ENCODE measurements at regions not wholly inside any gene's neighbourhood (a gene's known extent, or its start where the extent isn't known, plus 50 kb on each side); places are given as distances from the start of the nearest gene placed in this dataset.

DNA sequence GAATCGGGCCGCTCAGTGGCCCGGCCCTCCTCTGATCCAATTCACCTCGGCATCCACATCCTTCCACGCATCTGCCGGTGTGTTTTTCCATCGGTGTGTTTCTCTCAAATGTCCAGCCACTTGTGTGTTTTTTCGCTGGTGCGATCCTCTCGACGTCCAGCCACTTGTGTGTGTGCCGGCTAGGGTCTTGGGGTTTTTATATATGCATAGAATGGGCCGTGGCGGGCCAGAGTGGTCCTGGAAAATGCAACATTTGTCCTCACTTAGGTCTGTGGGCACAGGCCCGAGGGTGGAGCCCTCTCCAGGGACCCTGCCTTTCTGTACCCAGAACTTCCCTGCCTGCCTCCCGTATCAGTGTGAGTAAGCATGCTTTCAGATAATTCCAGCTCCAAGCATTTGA, 1106.4 kb downstream of the AMY1C start:
- 89 to 91% methylated on average over 16 of the region's 16 CpGs for WGBS, 2 donors
- Histone ChIP-seq H3K4me1 (no peaks in the 10 kb centered on the region), H3K36me3 (no peaks in the 10 kb centered on the region), H3K4me3 (no peak overlapping the region), H3K9me3 (peaks cover 0 to 3% (median 0%) of the 10 kb centered on the region in 4 donors), H3K27me3 (no peaks in the 10 kb centered on the region), H3K27ac (no peak overlapping the region)
- TF ChIP-seq, protein P1, sequence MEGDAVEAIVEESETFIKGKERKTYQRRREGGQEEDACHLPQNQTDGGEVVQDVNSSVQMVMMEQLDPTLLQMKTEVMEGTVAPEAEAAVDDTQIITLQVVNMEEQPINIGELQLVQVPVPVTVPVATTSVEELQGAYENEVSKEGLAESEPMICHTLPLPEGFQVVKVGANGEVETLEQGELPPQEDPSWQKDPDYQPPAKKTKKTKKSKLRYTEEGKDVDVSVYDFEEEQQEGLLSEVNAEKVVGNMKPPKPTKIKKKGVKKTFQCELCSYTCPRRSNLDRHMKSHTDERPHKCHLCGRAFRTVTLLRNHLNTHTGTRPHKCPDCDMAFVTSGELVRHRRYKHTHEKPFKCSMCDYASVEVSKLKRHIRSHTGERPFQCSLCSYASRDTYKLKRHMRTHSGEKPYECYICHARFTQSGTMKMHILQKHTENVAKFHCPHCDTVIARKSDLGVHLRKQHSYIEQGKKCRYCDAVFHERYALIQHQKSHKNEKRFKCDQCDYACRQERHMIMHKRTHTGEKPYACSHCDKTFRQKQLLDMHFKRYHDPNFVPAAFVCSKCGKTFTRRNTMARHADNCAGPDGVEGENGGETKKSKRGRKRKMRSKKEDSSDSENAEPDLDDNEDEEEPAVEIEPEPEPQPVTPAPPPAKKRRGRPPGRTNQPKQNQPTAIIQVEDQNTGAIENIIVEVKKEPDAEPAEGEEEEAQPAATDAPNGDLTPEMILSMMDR (IDR thresholded peaks at IDR 0.05) = no peak
- TF ChIP-seq POLR2A (IDR thresholded peaks at IDR 0.05) = no peak
- TF ChIP-seq POLR2AphosphoS5 (IDR thresholded peaks at IDR 0.05) = no peak
- TF ChIP-seq EP300 (IDR thresholded peaks at IDR 0.05) = no peak
- ATAC-seq (ENCODE audit: low FRiP score in 2 of 2) = no peak
- DNase-seq = no peak

DNA sequence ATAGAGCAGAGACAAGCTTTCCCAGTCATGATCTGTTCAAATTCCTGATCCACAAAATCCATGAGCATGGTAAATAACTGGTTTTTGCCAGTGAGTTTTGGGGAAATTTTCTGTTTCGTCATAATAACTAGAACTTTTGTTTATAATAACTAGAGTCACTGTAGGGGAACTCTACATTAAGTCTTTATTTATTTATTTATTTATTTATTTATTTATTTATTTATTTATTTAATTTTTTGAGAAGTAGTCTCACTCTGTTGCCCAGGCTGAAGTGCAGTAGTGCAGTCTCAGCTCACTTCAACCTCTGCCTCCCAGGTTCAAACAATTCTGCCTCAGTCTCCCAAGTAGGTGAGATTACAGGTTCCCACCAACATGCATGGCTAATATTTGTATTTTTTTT, 1106.8 kb downstream of the AMY1C start:
- H3K9me3 ChIP-seq = peaks cover 0 to 3% (median 0%) of the 10 kb centered on the region in 4 donors
- no peak for ATAC-seq (ENCODE audit: low FRiP score in 2 of 2)
- H3K27ac ChIP-seq = no peak overlapping the region
- H3K27me3 ChIP-seq = no peaks in the 10 kb centered on the region
- H3K4me3 ChIP-seq = no peak overlapping the region
- DNase-seq = no peak
- 84 to 96% methylated on average over 1 of the region's 1 CpG for WGBS, 2 donors
- H3K4me1 ChIP-seq = no peaks in the 10 kb centered on the region
- no peaks in the 10 kb centered on the region for H3K36me3 ChIP-seq
- TF ChIP-seq EP300 (IDR thresholded peaks at IDR 0.05) (no peak), POLR2A (IDR thresholded peaks at IDR 0.05) (no peak), POLR2AphosphoS5 (IDR thresholded peaks at IDR 0.05) (no peak)
- TF ChIP-seq, protein P1 (IDR thresholded peaks at IDR 0.05) = no peak

DNA sequence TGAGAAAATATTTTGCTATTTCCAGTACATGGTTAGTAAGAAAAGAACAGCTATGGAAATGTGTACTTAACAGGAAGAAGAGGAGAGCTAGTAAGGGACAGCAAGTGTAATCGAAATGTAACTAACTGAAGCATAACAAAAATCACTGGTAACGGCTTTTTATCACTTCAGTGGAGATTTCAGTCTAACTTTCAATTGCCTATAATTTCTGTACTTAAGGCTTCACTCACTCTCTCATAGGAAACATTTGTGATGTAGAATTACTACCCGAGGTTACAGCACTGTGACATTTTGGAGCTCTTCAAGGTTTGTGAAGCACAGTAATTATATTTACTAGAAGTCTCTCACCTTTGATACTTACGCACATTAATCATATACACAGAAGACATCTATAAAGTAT, 1119.1 kb downstream of the AMY1C start:
- H3K4me1 ChIP-seq = no peaks in the 10 kb centered on the region
- WGBS, 2 donors = 72 to 78% methylated on average over 4 of the region's 4 CpGs

DNA sequence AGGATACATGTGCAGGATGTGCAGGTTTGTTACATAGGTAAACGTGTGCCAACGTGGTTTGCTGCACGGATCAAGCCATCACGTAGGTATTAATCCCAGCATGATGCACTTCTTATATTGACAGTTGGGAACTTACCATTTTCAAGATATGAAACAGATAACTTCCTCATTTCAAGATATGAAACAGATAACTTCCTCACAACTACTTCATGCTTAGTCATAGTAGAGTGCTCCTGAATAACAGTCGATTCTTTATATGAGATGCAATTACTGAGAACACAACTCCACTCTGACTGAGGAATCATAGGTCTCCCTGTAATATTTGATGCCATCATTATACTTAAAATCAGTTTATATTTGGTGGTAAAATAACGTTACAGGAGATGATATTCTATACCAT, 1124.3 kb downstream of the AMY1C start:
- H3K4me1 ChIP-seq = no peaks in the 10 kb centered on the region
- no peak overlapping the region for H3K27ac ChIP-seq
- no peaks in the 10 kb centered on the region for H3K9me3 ChIP-seq
- H3K36me3 ChIP-seq = no peaks in the 10 kb centered on the region
- no peak for TF ChIP-seq EP300 (IDR thresholded peaks at IDR 0.05)
- no peak for TF ChIP-seq POLR2AphosphoS5 (IDR thresholded peaks at IDR 0.05)
- TF ChIP-seq, protein P1 (IDR thresholded peaks at IDR 0.05) = no peak
- TF ChIP-seq POLR2A (IDR thresholded peaks at IDR 0.05) = no peak
- 74 to 81% methylated on average over 6 of the region's 6 CpGs for WGBS, 2 donors
- no peak for DNase-seq
- H3K27me3 ChIP-seq = no peaks in the 10 kb centered on the region
- no peak overlapping the region for H3K4me3 ChIP-seq
- ATAC-seq (ENCODE audit: low FRiP score in 2 of 2) = no peak

More for the DNA sequence above, 1119.1 kb downstream of the AMY1C start:
- Histone ChIP-seq H3K36me3 (no peaks in the 10 kb centered on the region), H3K27ac (no peak overlapping the region), H3K27me3 (no peaks in the 10 kb centered on the region), H3K4me3 (no peak overlapping the region), H3K9me3 (no peaks in the 10 kb centered on the region)
- ATAC-seq (ENCODE audit: low FRiP score in 2 of 2) (no peak), DNase-seq (no peak)
- TF ChIP-seq, protein P1 (IDR thresholded peaks at IDR 0.05) = no peak
- TF ChIP-seq EP300 (IDR thresholded peaks at IDR 0.05) (no peak), POLR2A (IDR thresholded peaks at IDR 0.05) (no peak), POLR2AphosphoS5 (IDR thresholded peaks at IDR 0.05) (no peak)

DNA sequence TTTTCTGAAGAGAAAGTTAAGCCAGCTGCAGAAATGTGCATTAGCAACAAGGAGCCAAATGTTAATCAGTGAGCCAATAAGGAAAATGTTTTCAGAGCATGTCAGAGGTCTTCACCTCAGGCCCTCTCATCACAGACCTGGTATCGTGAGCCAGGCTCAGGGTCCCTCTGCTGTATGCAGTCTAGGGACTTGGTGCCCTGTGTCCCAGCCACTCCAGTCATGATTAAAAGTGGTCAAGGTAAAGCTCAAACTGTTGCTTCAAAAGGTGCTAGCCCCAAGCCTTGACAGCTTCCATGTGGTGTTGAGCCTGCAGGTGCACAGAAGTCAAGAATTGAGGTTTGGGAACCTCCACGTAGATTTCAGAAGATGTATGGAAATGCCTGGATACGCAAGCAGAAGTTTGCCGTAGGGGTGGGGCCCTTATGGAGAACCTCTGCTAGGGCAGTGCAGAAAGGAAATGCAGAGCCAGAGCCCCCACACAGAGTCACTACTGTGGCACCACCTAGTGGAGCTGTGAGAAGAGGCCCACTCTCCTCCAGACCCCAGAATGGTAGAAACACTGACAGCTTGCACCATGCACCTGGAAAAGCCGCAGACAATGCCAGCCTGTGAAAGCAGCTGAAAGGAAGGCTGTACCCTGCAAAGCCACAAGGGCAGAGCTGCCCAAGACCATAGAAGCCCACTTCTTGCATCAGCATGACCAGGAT, 1128.7 kb downstream of the AMY1C start:
- TF ChIP-seq EP300 (IDR thresholded peaks at IDR 0.05) (no peak), POLR2A (IDR thresholded peaks at IDR 0.05) (no peak), POLR2AphosphoS5 (IDR thresholded peaks at IDR 0.05) (no peak)
- TF ChIP-seq, protein P1 (IDR thresholded peaks at IDR 0.05) = no peak
- DNase-seq (no peak), ATAC-seq (ENCODE audit: low FRiP score in 2 of 2) (no peak)
- 43 to 48% methylated on average over 5 of the region's 5 CpGs for WGBS, 2 donors
- Histone ChIP-seq H3K27ac (no peak overlapping the region), H3K9me3 (no peaks in the 10 kb centered on the region), H3K36me3 (no peaks in the 10 kb centered on the region), H3K27me3 (no peaks in the 10 kb centered on the region), H3K4me3 (no peak overlapping the region), H3K4me1 (no peaks in the 10 kb centered on the region)
